ENCODE measurements at regions not wholly inside any gene's neighbourhood (a gene's known extent, or its start where the extent isn't known, plus 50 kb on each side); places are given as distances from the start of the nearest gene placed in this dataset.

DNA sequence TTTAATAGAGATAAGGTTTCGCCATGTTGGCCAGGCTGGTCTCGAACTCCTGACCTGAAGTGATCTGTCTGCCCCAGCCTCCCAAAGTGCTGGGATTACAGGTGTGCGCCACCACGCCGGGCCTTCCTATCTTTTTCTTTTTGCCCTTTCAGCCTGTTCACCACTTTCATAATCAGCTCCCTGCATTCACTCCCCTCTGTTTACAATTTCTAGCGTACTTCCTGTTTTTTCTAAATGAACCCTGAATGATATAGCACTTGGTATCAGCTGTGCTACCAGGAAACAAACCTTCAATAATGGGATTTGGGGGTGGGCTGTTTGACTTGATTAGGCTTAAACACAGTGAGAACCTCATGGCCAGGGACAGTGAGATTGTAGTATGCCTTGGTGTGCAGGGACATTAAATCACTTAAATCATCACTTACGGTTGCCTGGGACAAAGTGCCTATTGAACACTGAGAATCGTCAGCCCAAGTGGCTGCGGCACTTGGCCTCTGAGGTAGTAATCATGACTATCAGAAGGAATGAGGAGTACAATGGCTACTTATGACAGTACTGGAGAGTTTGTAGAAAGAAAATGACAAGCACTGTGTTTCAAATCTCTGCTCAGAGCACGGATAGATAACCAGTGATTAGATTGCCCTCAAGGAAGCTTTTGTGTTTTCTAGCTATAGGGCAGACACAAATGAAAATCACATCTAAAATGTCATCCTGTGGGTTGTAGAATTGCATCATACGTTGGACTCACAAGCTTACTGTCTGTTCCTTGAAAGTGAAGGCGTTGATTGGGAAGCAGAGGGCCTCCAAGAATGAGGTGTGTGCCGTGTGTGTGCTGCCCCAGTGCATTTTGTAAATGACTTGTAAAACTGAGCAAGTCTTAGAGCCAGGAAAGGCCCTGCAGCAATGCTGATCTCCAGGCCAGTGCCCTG, 661.8 kb downstream of the MATN1 start:
- ChIA-PET POLR2A (no interaction called here), CTCF (no interaction called here)
- H3K4me3 Mint-ChIP-seq: no peak overlapping the region
- peaks cover 2% of the 10 kb centered on the region for H3K27me3 Mint-ChIP-seq
- no peak for DNase-seq
- no peak overlapping the region for H3K27ac Mint-ChIP-seq
- no peaks in the 10 kb centered on the region for H3K9me3 Mint-ChIP-seq
- H3K4me1 Mint-ChIP-seq: peaks cover 6% of the 10 kb centered on the region
- H3K36me3 Mint-ChIP-seq (ENCODE audit: low read depth): no peaks in the 10 kb centered on the region

DNA sequence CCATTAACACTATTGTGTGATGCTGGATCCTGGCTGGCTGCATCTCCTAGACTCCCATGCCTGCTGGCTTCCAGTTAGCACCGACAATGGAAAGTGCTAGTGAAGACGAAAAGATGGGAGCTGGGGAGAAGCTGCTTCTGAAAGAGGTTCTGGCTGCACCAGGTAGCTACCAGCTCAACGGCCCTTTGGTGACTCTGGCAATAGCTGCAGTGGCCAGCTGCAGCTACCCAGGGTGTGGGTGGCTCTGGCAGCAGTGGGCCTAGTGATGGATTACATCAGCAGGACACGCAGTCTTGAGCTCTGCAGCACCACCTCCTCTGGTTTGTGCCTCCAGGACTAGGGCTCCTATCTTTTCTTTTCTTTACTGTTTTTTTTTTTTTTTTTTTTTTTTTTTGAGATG, 662.6 kb downstream of the MATN1 start:
- Mint-ChIP-seq H3K4me1 (peaks cover 6% of the 10 kb centered on the region), H3K36me3 (ENCODE audit: low read depth) (no peaks in the 10 kb centered on the region), H3K4me3 (no peak overlapping the region), H3K27ac (no peak overlapping the region), H3K27me3 (peaks cover 2% of the 10 kb centered on the region), H3K9me3 (no peaks in the 10 kb centered on the region)
- ChIA-PET POLR2A (no interaction called here), CTCF (no interaction called here)
- no peak for DNase-seq

DNA sequence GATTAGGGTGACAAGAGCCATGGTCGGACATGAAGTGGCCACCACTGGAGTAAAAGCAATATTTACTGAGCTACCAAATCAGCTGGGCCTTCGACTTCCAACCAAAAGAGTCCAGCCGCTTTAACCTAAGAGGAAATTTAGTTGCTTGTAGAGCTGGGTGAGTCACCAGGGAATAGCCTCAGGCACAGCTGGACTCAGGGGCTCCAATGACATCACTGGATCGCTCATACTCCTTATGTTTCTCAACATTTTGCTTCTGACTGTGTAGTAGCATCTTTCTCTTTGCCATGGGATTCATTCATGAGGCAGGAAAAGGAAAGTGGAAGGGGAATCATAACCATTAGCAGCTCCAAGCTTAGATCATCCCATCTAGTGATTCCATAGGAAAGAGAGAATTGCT, 664.4 kb downstream of the MATN1 start:
- Mint-ChIP-seq H3K4me1 (no peaks in the 10 kb centered on the region), H3K9me3 (no peaks in the 10 kb centered on the region), H3K27me3 (peaks cover 6% of the 10 kb centered on the region), H3K36me3 (ENCODE audit: low read depth) (no peaks in the 10 kb centered on the region), H3K27ac (no peak overlapping the region), H3K4me3 (no peak overlapping the region)
- ChIA-PET POLR2A (no interaction called here), CTCF (no interaction called here)
- DNase-seq: no peak

DNA sequence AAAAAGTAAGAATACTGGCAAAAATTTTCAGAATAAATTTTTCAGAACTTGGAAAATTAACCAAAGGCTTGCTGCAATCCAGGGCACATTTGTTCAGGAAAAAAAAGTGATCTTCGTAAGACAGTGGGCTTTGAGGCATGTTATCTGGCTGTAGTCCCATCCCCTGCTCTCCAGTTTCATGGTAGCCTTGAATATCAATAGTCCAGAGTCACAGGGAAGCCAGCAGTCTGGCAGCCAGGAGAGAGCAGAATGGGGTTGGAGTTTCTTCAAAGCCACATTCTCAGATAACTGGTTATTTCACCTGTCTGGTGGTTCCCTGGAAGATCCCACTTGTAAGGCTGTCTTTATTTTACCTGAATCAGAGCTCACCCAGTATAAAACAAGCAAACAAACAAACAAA, 669.3 kb downstream of the MATN1 start:
- peaks cover 16% of the 10 kb centered on the region for H3K27me3 Mint-ChIP-seq
- no peaks in the 10 kb centered on the region for H3K36me3 Mint-ChIP-seq (ENCODE audit: low read depth)
- no peak for DNase-seq

DNA sequence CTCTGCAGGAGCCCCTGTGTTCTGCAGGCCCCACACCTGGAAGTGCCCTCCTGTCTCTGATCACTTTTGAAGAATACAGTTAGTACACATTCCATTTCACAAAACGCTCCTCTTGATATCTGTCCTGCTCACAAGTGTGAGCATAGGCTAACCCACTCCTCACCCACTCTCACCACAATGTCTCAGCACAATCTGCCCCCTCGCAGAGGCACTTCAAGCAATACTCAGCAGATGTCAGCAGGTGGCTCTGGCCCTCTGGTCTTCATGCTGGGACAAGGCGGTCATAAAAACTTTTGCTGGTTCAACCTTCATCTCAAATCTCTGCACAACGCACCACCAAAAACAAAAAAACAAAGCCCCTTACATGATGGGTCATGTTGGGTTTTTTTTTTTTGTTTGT, 671.2 kb downstream of the MATN1 start:
- no peak for DNase-seq
- Mint-ChIP-seq H3K27ac (no peak overlapping the region), H3K9me3 (no peaks in the 10 kb centered on the region), H3K4me1 (no peaks in the 10 kb centered on the region), H3K36me3 (ENCODE audit: low read depth) (no peaks in the 10 kb centered on the region), H3K4me3 (no peak overlapping the region), H3K27me3 (peaks cover 14% of the 10 kb centered on the region)
- ChIA-PET POLR2A (no interaction called here), CTCF (no interaction called here)

More for the DNA sequence above, 669.3 kb downstream of the MATN1 start:
- H3K27ac Mint-ChIP-seq: no peak overlapping the region
- POLR2A ChIA-PET: no interaction called here
- no peak overlapping the region for H3K4me3 Mint-ChIP-seq
- H3K9me3 Mint-ChIP-seq: no peaks in the 10 kb centered on the region
- CTCF ChIA-PET: interaction anchor here (0.6 kb wide), 1 partner anchor 973 kb away, joined by 3 read pairs; no protein-coding TSS in a partner anchor
- H3K4me1 Mint-ChIP-seq: no peaks in the 10 kb centered on the region

DNA sequence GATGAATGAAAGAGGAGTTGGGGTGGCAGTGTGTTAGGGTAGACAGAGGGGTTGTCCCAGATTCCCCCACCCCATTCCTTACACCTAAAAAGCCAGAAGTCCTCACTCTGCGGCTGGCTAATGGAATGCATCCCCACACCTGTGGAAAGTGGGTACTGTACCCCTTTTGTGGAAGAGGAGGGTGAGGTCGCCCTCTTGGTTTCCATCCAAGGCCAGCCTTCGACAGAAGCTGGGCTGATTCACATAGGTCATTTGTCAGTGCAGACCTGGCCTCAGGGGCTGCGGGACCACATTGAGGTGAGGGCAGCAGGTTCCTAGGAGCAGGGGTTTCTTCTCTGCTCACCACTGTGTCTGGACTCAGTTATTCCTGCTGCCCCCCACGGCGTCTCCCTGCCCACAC, 671.6 kb downstream of the MATN1 start:
- ChIA-PET POLR2A (no interaction called here), CTCF (no interaction called here)
- Mint-ChIP-seq H3K9me3 (no peaks in the 10 kb centered on the region), H3K27ac (no peak overlapping the region), H3K27me3 (peaks cover 14% of the 10 kb centered on the region), H3K4me3 (no peak overlapping the region), H3K36me3 (ENCODE audit: low read depth) (no peaks in the 10 kb centered on the region), H3K4me1 (no peaks in the 10 kb centered on the region)
- no peak for DNase-seq

DNA sequence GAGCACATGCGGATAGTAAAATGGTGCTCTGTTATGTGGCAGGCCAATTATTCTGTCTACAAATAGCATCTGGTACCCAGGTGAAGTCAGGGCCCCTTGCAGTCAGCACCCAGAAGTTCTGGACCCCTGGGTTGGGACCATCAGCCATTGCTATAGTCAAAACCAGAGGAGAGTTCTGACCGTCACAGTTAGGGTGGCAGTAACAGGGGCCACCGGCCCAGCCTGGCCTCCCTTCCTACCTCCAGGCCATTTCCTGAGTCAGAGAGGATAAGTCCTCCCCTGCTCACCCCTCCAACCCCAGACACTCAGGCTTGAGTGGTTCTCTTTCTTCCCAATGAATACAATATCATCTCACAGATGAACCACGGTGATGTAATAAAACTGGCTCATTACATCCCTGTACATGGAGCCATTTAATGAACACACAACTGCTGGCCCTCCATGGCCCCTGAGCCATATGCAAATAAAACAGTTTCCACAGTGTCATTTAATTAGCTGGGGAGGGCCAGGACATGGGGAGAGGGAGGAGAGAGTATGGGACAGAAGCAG, 673.6 kb downstream of the MATN1 start:
- DNase-seq: no peak
- no peaks in the 10 kb centered on the region for H3K36me3 Mint-ChIP-seq (ENCODE audit: low read depth)
- no peaks in the 10 kb centered on the region for H3K4me1 Mint-ChIP-seq
- no peak overlapping the region for H3K4me3 Mint-ChIP-seq
- H3K27ac Mint-ChIP-seq: no peak overlapping the region
- ChIA-PET POLR2A (no interaction called here), CTCF (no interaction called here)
- H3K27me3 Mint-ChIP-seq: peaks cover 10% of the 10 kb centered on the region
- no peaks in the 10 kb centered on the region for H3K9me3 Mint-ChIP-seq

DNA sequence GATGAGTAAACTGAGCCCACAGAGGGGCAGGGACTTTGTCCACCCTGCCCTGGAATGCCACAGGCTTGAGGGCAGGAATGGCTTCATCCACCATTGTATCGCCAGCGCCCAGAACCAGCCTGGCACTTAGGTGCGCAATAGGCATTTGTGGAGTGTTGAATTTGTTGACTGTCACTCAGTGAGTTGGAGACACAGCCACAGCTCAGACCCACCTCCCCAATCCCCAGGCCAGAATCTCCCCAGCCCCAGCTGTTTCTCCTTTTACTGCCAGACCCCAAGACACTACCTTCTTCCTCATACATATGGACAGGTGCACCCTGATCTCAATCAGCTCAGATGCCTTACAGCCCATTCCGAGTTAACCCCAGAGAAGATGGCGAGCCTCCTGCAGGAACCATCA, 674.5 kb downstream of the MATN1 start:
- H3K4me3 Mint-ChIP-seq: no peak overlapping the region
- peaks cover 10% of the 10 kb centered on the region for H3K27me3 Mint-ChIP-seq
- no peak for DNase-seq
- no peak overlapping the region for H3K27ac Mint-ChIP-seq
- peaks cover 3% of the 10 kb centered on the region for H3K9me3 Mint-ChIP-seq
- CTCF ChIA-PET: no interaction called here
- POLR2A ChIA-PET: no interaction called here
- H3K36me3 Mint-ChIP-seq (ENCODE audit: low read depth): no peaks in the 10 kb centered on the region
- H3K4me1 Mint-ChIP-seq: no peaks in the 10 kb centered on the region

DNA sequence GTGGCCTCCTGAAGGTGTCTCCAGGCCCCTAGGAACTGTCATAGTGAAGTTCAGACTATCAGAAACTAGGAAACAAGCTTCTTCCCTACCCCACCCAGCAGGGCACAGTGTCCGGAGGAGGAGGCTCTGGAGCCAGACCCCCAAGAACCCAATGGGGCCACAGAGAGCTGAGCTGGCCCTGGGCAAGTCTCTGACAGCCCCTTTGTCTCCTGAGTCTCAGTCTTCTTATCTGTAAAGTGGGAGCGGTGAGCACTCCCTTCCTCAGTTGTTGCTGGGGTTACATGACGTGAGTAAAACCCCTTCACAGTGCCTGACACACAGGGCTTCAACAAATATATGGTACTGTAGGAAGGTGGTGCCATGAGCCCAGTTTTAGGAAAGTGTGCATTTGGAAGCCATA, 675.8 kb downstream of the MATN1 start:
- Mint-ChIP-seq H3K27me3 (no peaks in the 10 kb centered on the region), H3K9me3 (peaks cover 6% of the 10 kb centered on the region), H3K4me3 (no peak overlapping the region), H3K4me1 (no peaks in the 10 kb centered on the region), H3K36me3 (ENCODE audit: low read depth) (no peaks in the 10 kb centered on the region), H3K27ac (no peak overlapping the region)
- no peak for DNase-seq
- ChIA-PET POLR2A (no interaction called here), CTCF (no interaction called here)

DNA sequence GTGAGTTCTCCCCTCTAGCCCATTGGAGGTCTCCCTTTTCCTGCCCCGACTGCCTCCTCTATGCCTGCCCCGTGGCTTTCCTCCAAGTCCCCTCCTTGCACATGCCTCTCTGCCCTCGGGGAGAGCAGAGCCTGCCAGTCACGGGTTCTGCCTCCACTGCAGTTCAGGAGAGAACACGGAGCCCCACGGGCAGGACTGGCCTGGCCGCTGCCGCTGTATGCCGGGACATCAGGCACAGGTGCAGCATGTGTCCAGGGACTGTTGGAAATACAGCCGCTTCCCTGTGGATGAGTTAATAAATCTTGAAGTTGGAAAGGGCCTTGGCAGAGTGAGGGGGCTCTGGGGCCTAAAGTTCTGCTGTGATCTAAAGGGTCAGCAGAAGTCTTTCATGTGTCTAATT, 676.6 kb downstream of the MATN1 start:
- Mint-ChIP-seq H3K27ac (no peak overlapping the region), H3K4me1 (no peaks in the 10 kb centered on the region), H3K36me3 (ENCODE audit: low read depth) (no peaks in the 10 kb centered on the region), H3K27me3 (no peaks in the 10 kb centered on the region), H3K4me3 (no peak overlapping the region), H3K9me3 (peaks cover 6% of the 10 kb centered on the region)
- no peak for DNase-seq
- ChIA-PET POLR2A (no interaction called here), CTCF (no interaction called here)

DNA sequence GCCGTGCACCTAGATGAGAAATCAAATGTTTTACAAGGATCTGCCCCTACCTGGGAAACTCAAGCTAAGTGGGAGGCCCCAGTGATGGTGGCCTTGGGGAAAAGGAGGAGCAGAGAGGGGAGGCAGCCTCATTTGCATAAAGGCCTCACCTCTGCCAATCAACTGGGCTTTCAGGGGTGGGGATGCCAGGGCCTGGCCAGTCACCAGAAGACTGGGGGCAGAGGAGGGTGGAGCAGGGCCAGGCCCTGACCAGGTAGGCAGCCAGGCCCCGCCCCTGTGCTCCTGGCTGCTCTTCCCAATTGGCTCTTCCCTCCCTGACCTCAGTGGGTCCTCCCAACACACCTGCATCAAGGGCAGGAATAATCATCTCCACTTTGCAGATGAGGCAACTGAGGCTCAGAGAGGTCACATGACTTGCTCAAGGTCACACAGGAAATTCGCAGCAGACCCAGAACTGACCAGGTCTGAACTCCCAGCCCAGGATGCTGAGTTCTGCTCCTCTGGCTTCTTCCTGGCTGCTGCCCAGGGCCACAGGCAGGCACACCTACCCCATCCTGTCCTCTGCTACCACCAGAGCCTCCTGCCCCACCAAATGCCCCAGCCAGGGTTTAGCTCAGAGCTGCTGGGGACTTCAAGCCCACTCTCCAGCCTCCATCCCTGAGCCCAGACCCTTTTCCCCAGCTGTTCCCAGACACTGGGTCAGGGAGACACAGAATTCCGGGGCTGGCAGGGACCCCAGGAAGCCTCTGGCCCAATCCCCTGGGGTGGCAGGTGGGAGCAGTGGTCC, 677.9 kb downstream of the MATN1 start:
- no peak overlapping the region for H3K4me3 Mint-ChIP-seq
- peaks cover 6% of the 10 kb centered on the region for H3K9me3 Mint-ChIP-seq
- H3K36me3 Mint-ChIP-seq (ENCODE audit: low read depth): no peaks in the 10 kb centered on the region
- no peaks in the 10 kb centered on the region for H3K27me3 Mint-ChIP-seq
- no peak overlapping the region for H3K27ac Mint-ChIP-seq
- H3K4me1 Mint-ChIP-seq: no peaks in the 10 kb centered on the region
- ChIA-PET CTCF (no interaction called here), POLR2A (no interaction called here)
- DNase-seq: no peak

DNA sequence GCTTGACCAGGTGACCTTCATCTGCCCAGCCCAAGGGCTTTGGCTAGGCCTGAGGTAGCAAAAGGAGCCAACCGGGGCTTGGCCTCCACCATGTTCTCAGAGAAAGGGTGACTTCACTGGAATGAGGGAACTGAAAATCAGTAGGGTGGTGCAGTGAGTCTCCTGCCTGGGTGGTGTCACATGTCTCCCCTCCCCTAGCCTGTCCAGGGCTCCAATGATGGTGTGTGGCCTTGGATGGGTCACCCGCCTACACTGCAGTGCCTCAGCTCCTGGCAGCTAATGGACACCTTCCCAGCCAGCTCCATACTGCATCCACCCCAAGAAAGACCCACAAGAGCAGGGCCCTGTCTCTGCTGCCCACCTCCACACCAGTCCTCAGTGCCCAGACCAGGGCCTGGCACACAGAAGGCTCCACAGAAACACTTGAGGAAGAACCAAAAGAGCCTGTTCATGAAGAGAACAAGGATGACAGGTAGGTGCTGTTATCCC, 678.7 kb downstream of the MATN1 start:
- POLR2A ChIA-PET: no interaction called here
- Mint-ChIP-seq H3K36me3 (ENCODE audit: low read depth) (no peaks in the 10 kb centered on the region), H3K4me1 (no peaks in the 10 kb centered on the region), H3K4me3 (no peak overlapping the region), H3K9me3 (peaks cover 6% of the 10 kb centered on the region), H3K27me3 (no peaks in the 10 kb centered on the region), H3K27ac (no peak overlapping the region)
- CTCF ChIA-PET: no interaction called here
- no peak for DNase-seq

DNA sequence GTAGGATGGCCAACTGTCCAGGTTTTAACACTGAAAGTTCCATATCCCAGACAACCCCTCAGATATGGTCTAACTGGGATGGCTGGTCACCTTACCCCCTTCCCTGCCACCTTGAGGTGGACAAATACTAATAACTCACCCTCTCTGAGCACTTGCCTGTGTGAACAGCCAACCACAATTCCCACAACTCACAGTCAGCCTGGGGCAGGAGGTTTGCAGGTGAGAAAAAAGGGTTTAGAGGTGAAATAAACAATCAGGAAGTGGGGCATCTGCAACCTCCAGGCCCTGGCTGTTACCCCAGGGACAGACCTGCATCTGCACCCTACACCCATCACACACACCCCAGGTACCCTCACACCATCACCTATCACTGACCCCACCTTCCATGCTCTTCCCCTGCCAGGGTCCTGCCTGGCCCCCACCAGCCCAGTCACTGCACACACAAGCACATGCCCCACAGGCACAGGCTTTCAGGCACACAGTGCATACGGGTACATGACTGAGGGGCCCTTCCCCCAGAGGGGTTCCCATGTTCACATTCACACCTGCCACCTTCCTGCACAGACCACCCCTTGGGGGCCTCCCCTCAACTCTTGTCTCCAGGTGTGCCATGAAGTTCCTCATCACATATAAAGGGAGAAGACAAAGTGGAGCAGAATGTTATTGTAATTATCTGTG, 679.5 kb downstream of the MATN1 start:
- peaks cover 6% of the 10 kb centered on the region for H3K9me3 Mint-ChIP-seq
- H3K27me3 Mint-ChIP-seq: no peaks in the 10 kb centered on the region
- DNase-seq: no peak
- ChIA-PET CTCF (no interaction called here), POLR2A (no interaction called here)
- no peaks in the 10 kb centered on the region for H3K36me3 Mint-ChIP-seq (ENCODE audit: low read depth)
- H3K4me3 Mint-ChIP-seq: no peak overlapping the region
- H3K27ac Mint-ChIP-seq: no peak overlapping the region
- no peaks in the 10 kb centered on the region for H3K4me1 Mint-ChIP-seq
